ENCODE measurements at regions not wholly inside any gene's neighbourhood (a gene's known extent, or its start where the extent isn't known, plus 50 kb on each side); places are given as distances from the start of the nearest gene placed in this dataset.

GRCh38 chr15:77723756-77724155 lies 91.0 kb upstream of the LINGO1 start:
- TF ChIP-seq CTCF (IDR thresholded peaks at IDR 0.05) = no peak
- TF ChIP-seq EZH2phosphoT487 (IDR thresholded peaks at IDR 0.05) = no peak

All from neural progenitor cell (in vitro differentiated cells).